GM19099 (cell line): ENCODE measurements at regions not wholly inside any gene's neighbourhood (a gene's known extent, or its start where the extent isn't known, plus 50 kb on each side); places are given as distances from the start of the nearest gene placed in this dataset.

Experiments
- POLR2A ChIP-seq: IDR thresholded peaks from 3 replicates; pipeline ENCODE4 v1.6.1; 2011; ENCODE audit warnings: low read depth; ENCODE audit not compliant: insufficient read length; ENCODE audit errors: extremely low read depth

- no peak for TF ChIP-seq POLR2A
Measured at GRCh38 chr4:14675279-14675985, 326.8 kb upstream of the CPEB2 start.

- TF ChIP-seq POLR2A: no peak
Measured at GRCh38 chr4:14679906-14680305, 322.4 kb upstream of the CPEB2 start.

GRCh38 chr4:14681330-14681729 lies 321.0 kb upstream of the CPEB2 start:
- TF ChIP-seq POLR2A: no peak

- TF ChIP-seq POLR2A: no peak
Measured at GRCh38 chr4:14693728-14694127, 308.6 kb upstream of the CPEB2 start.

- TF ChIP-seq POLR2A: no peak
Measured at GRCh38 chr4:14695095-14695845, 307.0 kb upstream of the CPEB2 start.

- TF ChIP-seq POLR2A: no peak
Measured at GRCh38 chr4:14700083-14700482, 302.2 kb upstream of the CPEB2 start.

- TF ChIP-seq POLR2A: no peak
Measured at GRCh38 chr4:14700544-14700943, 301.7 kb upstream of the CPEB2 start.

- no peak for TF ChIP-seq POLR2A
Measured at GRCh38 chr4:14701389-14701788, 300.9 kb upstream of the CPEB2 start.

- TF ChIP-seq POLR2A: no peak
Measured at GRCh38 chr4:14701896-14702295, 300.4 kb upstream of the CPEB2 start.

- no peak for TF ChIP-seq POLR2A
Measured at GRCh38 chr4:14708574-14708973, 293.7 kb upstream of the CPEB2 start.

GRCh38 chr4:14711259-14711658 lies 291.0 kb upstream of the CPEB2 start:
- no peak for TF ChIP-seq POLR2A

- TF ChIP-seq POLR2A: no peak
Measured at GRCh38 chr4:14716691-14717090, 285.6 kb upstream of the CPEB2 start.

- no peak for TF ChIP-seq POLR2A
Measured at GRCh38 chr4:14719053-14719452, 283.2 kb upstream of the CPEB2 start.

GRCh38 chr4:14726441-14726840 lies 275.8 kb upstream of the CPEB2 start:
- TF ChIP-seq POLR2A: no peak

- no peak for TF ChIP-seq POLR2A
Measured at GRCh38 chr4:14726877-14727361, 275.4 kb upstream of the CPEB2 start.
